SK-N-SH treated with all-trans-retinoic acid at 6 μM for 48 hours (cell line): ENCODE measurements at regions not wholly inside any gene's neighbourhood (a gene's known extent, or its start where the extent isn't known, plus 50 kb on each side); places are given as distances from the start of the nearest gene placed in this dataset.

Experiments
- ARNTL ChIP-seq: fragments of 450-650 bp; formaldehyde crosslinking; IDR thresholded peaks from 2 replicates; pipeline ENCODE4 v1.5.0; 2020; ENCODE audit warnings: low read depth, mild to moderate bottlenecking, moderate library complexity, borderline replicate concordance
- CREB5 ChIP-seq: fragments of 250-450 bp; sonication (Bioruptor Pico); IDR thresholded peaks from 2 replicates; pipeline ENCODE4 v1.5.1; 2020; ENCODE audit warnings: low read depth, mild to moderate bottlenecking, moderate library complexity
- OSR1 ChIP-seq: fragments of 250-450 bp; sonication (Bioruptor Pico); IDR thresholded peaks from 2 replicates; pipeline ENCODE4 v1.8.0; 2022; ENCODE audit warnings: moderate library complexity, mild to moderate bottlenecking, inconsistent platforms
- PATZ1 ChIP-seq: fragments of 250-450 bp; sonication (Bioruptor Pico); IDR thresholded peaks from 2 replicates; pipeline ENCODE4 v1.8.0; 2020; ENCODE audit warnings: mild to moderate bottlenecking, moderate library complexity, borderline replicate concordance
- RARB ChIP-seq: fragments of 250-450 bp; sonication (Bioruptor Pico); IDR thresholded peaks from 2 replicates; pipeline ENCODE4 v1.8.0; 2021; ENCODE audit warnings: mild to moderate bottlenecking, moderate library complexity
- TOX ChIP-seq: fragments of 250-450 bp; sonication (Bioruptor Pico); IDR thresholded peaks from 2 replicates; pipeline ENCODE4 v1.8.0; 2021; ENCODE audit warnings: mild to moderate bottlenecking, moderate library complexity, borderline replicate concordance
- TSHZ2 ChIP-seq: fragments of 250-450 bp; sonication (Bioruptor Pico); IDR thresholded peaks from 2 replicates; pipeline ENCODE4 v1.5.0; 2020; ENCODE audit warnings: mild to moderate bottlenecking, moderate library complexity
- ZFP3 ChIP-seq: fragments of 250-450 bp; sonication (Bioruptor Pico); IDR thresholded peaks from 2 replicates; pipeline ENCODE4 v1.5.0; 2020; ENCODE audit warnings: mild to moderate bottlenecking, moderate library complexity
- ZFP30 ChIP-seq: fragments of 450-650 bp; formaldehyde crosslinking; IDR thresholded peaks from 2 replicates; pipeline ENCODE4 v1.5.0; 2022; ENCODE audit warnings: mild to moderate bottlenecking, moderate library complexity
- ZNF565 ChIP-seq: fragments of 450-650 bp; formaldehyde crosslinking; conservative IDR thresholded peaks from 2 replicates; pipeline ENCODE4 v1.5.0; 2020; ENCODE audit warnings: low read depth, mild to moderate bottlenecking, moderate library complexity

GRCh38 chr14:100392356-100392755 lies 69.2 kb downstream of the SLC25A47 start:
- TF ChIP-seq TSHZ2 (no peak), TOX (CRISPR knock-in tag) (no peak), ARNTL (no peak), ZNF565 (CRISPR knock-in tag) (no peak), OSR1 (CRISPR knock-in tag) (no peak), RARB (no peak), PATZ1 (CRISPR knock-in tag) (no peak), CREB5 (CRISPR knock-in tag) (no peak), ZFP30 (CRISPR knock-in tag) (no peak), ZFP3 (CRISPR knock-in tag) (no peak)
